Testis (tissue), 2 donors: ENCODE measurements at regions not wholly inside any gene's neighbourhood (a gene's known extent, or its start where the extent isn't known, plus 50 kb on each side); places are given as distances from the start of the nearest gene placed in this dataset.

Source experiments
- CTCF ChIP-seq, 3 experiments: fragments of 450-650 bp in 2 of 3; fragments of 200-600 bp in 1 of 3; sonication (generic) in 1 of 3; IDR thresholded peaks; one replicate each; pipeline ENCODE4 v1.5.1; 2016 to 2019; ENCODE audit warnings: antibody characterized with exemption in 3 of 3, mild to moderate bottlenecking in 2 of 3, moderate library complexity in 1 of 3
- POLR2A ChIP-seq: fragments of 450-650 bp; IDR thresholded peaks from one replicate; pipeline ENCODE4 v1.6.1; 2017; ENCODE audit warnings: antibody characterized with exemption, mild to moderate bottlenecking, moderate library complexity

- no peak for TF ChIP-seq POLR2A
- TF ChIP-seq CTCF (IDR thresholded peaks at IDR 0.05): no peak
Observed at GRCh38 chr14:97780804-97781203, 983.6 kb downstream of the VRK1 start.
